NCI-H82 treated with DMSO at 0.1 percent for 48 hours (cell line): ENCODE measurements at regions not wholly inside any gene's neighbourhood (a gene's known extent, or its start where the extent isn't known, plus 50 kb on each side); places are given as distances from the start of the nearest gene placed in this dataset.

Source experiments
- DNase-seq: peaks from one replicate; lab custom pipeline; 2025; ENCODE audit not compliant: unreplicated experiment; lab: John Stamatoyannopoulos, UW

DNA sequence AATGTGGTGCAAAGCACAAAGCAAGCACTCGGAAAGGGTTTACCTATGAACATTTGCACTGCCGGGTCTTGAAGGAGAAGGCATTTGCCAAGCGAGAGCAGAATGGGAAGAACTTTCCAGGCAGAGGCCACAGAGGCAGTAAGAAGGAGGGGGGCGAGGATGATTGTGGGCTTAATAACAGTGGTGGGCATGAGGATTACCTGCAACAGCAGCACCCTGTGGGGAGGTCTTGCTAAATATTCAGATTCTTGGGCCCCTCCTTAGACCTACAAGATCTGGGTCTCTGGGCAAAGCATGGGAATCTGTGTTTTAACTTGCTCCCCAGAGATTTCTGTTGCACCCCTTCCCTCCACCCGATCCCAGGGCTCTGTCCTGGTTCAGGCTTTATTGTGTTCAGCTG is 75.1 kb upstream of the ZBED5 start:
- DNase-seq: no peak

DNA sequence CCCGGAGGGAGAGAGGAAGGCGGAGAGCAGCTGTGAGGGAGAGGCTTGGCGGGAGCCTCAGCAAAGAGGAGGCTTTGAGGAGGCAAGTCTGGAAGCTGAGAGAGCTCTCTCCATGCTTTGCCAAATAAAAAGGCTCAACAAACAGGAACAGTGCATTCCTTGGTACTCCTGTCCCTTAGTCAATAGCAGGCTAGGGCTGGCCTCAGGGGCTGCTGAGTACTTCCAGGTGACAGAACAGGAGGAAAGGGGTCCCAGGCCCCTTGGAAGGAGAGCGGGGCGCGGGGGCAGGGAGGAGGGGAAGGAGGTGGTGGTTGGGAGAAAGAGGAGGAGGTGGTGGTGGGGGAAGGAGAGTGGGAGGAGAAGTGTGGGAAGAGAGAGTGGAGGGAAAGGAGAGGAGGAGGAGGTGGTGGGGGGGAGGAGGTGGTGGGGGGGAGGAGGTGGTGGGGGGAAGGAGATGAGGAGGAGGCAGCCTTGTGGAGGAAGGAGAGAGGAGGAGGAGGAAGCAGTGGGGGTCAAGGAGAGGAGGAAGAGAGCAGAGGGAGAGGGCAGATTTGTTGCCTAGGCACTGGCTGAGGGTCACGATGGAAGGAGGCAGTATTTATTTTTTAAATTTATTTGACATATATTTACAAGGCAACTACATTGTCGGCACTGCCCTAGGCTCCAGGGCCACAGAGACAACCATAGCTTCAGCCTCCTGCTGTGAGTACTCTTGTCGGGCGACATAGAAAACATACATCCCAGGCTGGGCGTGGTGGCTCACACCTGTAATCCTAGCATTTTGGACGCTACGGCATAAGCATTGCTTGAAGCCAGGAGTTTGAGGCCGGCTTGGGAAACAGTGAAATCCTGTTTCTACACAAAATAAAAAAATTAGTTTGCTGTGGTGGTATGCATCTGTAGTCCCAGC is 74.2 kb upstream of the ZBED5 start:
- DNase-seq: no peak

DNA sequence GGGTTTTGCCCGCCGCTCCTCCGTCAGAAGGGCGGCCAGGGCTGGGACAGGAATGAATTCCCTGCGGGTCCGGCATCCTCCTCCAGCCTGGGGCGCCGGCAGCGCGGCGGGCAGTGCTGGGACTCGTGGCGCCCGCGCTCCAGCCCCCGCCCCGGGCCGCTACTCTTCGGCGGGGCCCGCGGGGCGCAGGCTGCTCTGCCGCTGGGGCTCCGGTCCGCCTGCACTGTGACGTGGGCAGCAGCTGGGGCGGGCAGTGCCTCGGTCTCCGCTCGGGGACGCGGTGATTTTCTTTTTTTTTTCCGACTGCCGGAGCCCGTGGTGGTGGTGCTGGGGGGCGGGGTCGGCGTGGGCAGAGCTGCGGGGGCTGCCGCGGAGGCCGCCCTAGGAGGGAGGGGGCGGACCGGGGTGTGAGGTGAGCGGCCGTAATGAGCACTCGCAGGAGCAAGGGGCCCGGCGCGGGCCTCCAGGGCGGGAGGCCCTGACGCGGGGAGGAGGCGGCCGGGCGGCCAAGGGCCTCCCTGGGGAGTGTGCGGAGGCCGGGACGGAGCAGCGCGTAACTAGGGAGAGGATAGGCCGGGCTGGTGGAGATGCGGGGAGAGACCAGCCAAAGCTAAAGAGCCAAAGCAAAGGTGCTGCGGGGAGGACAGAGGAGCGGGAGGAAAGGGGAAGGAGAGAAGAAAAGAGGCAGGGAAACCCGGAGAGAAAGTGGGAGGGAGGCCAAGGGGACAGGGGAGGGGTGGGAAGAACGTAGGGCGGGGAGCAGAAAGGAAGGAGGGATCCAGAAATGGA is 73.3 kb upstream of the ZBED5 start:
- no peak for DNase-seq

DNA sequence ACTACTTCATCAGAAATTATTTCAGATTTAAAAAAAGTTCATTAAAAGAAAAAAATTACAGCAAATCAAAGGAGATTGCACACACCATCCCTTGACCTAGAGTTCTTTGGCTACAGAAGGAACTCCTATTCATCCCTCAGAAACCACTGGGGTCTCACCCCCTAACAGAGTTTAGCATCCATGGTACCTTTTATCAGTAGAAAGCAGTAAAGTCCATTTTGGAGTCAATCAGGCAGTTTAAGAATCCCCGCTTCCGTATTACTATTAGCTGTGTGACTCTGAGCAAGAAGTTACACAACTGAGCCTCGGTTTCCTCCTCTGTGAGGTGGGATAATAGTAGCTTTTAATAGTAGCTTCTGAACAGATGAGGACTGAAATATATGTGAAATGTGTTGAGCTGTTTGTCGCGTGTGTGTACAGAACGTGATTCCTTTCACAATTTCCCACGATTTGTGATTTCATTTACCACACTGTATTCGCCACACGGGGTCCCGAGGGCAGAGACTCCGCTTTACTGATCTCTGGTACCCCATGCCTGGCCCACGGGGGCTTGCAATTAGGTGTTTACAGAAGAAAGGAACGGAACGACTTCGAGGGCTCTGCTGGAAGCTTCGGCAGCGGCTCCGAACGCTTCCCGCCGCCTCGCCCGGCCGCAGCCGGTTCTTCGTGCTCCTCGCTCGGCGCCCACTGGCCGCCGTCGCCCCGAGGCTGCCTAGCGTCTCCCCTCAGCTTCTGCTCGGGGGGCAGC is 72.5 kb upstream of the ZBED5 start:
- no peak for DNase-seq

DNA sequence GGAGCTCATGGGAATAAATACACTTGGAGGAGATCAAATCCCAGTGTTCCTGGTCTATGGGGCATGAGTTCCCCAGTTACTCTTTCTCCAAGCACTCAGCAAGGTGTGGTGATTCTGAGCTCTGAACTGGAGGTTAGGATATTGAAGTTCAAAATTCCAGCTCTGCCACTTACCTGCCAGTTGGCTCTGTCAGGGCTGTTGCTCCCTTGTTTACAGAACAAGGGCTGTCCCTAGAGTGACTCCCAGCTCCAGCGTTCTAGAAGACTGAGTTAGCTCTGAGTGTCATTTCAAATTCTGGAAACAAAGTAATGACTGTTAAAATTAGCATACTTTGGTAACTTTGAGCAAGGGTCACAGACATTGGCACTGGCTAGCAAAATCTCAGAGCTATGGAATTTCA is 69.7 kb upstream of the ZBED5 start:
- DNase-seq: no peak

DNA sequence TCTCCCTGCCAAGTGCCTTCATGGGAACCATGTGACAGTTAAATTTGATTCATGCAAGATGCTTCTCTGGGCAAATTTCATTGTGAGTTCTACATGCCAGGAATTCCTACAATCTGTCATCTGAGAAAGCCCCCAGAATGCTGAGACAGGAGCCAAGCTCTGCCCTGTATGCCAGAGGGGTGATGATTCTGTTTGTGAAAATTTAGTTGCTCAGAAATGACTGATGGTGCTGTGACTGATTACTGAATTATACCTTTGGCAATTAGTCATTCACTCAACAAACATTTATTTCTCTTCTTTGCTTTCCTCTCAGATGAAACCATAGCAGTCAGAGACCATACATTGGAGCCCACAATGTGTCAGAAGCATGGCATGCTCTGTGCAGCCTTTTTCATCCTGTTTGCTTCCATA is 69.0 kb upstream of the ZBED5 start:
- no peak for DNase-seq

DNA sequence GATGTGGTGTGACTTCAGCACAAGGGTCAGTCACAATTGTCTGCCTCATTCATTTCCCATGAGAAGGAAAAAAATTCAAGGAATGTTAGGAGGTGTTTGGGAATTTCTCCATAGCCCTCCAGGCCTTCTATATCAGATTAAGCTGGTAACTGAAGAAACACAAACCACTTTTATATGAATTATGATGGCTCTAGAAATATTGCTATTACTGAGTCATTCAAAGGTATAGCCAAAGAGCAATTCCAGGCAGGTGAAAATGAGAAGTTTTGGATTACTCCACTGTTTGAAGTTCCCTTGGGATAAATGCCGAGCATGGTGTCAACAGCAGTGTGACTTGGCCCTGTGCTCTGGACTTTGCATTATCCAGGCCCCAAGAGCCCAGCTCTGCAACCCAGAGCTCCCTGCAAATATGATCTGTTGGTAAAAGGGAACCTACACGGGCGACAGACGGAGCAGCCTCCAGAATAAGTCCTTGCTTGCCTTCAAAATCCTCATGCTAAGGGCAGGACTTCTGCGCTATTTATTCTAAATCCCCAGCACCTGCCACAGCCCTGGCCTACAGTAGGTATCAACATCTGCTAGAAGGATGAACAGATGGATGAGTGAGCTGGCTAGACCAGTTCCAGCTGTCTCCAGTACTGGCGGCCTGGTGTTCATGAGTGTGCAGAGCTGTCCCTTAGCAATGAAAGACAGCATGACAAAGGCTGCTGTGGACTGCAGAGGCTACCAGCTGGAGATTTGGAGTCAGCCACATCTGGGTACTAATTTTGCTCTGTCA is 67.5 kb upstream of the ZBED5 start:
- DNase-seq: peak; percentile 96

DNA sequence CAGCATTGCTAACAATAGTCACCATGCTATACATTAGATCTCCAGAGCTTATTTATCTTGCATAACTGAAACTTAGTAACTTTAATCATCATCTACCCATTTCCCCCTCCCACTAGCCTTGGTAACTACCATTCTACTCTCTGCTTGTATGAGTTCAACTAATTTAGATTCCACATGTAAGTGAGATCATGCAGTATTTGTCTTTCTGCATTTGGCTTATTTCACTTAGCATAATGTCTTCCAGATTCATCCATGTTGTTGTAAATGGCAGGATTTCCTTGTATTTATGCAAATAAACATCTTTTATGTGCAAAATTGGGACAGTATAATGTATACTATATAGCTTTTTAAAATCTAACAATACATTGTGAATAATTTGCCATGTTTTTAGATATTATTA is 66.0 kb upstream of the ZBED5 start:
- DNase-seq: no peak

DNA sequence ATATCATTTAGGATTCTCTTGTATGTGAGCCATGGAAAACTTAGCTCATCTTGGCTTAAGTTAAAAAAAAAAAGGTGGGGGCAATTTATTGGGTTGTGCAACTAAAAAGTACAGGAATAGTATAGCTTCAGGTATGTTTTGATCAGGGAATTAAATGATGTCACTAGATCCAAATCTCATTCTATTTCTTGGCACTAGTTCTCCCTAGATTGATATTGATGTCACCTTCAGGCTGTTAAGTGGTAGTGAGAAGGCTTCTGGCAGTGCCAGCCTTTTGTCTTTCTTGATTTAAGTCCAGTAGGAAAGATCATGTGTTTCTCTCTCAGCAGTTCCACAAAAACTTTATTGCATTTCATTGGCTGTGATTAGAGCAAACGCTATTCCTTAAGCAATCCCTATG is 65.0 kb upstream of the ZBED5 start:
- no peak for DNase-seq

DNA sequence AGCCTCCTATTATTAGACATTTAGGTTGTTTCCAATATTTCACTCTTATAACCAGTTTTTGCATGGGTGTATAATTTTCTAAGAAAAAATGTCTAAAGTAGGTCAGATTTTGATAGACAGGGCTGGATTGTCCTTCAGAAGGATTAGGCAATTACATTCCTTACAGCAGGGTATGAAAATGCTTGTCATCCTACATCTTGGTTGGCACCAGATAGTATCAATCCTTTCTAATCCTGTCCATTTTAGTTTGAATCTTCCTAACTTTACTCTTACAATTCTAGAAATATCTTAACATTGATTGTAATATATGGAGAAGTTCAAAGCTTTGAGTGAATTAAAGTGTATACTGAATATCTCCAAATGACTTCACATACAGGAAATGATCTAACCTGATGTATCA is 63.0 kb upstream of the ZBED5 start:
- DNase-seq: no peak

DNA sequence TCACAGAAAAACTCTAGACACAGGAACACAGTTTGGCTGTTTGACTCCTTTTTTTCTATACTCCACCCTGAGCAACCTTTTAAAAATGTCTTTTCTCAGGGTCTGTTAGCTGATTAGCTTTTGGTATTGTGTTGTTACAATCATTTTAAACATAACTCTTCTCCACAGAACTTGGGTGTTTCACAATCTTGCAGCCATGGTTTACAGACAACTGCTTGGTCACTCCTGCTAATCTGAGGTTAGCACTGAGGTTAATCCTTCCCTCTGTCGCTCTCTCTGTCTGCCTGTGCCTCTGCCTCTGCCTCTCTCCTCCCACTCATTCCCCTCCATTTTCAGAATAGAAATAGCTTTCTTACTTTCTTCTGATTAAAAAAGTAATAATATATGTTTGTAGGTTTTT is 62.4 kb upstream of the ZBED5 start:
- DNase-seq: peak; percentile 33

DNA sequence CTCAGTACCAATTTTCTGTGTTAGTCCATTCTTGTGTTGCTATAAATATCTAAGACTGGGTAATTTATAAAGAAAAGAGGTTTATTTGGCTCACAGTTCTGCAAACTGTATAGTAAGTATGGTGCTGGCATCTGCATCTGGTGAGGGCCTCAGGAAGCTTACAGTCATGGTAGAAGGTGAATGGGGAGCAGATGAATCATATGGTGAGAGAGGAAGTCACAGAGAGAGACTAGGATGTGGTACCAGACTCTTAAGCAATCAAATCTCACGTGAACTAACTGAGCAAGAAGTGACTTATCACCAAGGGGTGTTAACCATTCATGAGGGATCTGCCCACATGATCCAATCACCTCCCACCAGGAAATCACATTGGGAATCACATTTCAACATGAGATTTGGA is 60.8 kb upstream of the ZBED5 start:
- no peak for DNase-seq

DNA sequence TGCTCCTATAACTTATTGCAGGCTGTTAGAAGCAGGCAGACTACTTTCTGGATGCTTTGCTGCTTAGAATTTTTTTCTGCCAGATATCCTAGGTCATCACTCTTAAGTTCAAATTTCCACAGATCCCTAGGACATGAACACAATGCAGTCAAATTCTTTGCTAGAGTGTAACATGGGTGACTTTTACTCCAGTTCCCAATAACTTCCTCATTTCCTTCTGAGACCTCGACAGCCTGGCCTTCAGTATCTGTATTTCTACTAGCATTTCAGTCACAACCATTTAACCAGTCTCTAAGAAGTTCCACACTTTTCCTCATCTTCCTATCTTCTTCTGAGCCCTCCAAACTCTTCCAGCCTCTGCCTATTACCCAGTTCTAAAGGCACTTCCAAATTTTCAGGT is 60.4 kb upstream of the ZBED5 start:
- DNase-seq: no peak

DNA sequence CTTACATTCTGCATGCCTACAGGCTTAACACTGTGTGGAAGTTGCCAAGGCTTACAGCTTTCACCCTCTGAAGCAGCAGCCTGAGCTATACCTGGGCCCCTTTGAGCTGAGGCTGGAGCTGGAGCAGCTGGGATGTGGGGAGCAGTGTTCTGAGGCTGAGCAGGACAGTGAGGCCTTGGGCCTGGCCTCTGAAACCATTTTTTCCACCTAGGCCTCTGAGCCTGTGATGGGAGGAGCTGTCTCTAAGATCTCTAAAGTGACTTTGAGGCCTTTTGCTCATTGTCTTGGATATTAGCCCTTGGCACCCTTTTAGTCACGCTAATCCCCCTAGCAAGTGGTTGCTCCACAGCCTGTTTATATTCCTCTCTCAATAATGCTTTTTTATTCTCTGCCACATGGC is 59.9 kb upstream of the ZBED5 start:
- no peak for DNase-seq

DNA sequence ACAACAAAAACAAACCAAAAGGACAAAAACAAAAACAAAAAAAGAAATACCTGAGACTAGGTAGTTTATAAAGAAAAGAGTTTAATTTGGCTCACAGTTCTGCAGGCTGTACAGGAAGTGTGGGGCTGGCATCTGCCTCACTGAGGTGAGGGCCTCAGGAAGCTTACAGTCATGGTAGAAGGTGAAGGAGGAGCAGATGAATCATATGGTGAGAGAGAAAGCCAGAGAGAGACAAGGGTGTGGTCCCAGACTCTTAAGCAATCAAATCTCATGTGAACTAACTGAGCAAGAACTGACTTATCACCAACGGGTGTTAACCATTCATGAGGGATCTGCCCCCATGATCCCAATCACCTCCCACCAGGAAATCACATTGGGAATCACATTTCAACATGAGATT is 58.8 kb upstream of the ZBED5 start:
- DNase-seq: no peak

DNA sequence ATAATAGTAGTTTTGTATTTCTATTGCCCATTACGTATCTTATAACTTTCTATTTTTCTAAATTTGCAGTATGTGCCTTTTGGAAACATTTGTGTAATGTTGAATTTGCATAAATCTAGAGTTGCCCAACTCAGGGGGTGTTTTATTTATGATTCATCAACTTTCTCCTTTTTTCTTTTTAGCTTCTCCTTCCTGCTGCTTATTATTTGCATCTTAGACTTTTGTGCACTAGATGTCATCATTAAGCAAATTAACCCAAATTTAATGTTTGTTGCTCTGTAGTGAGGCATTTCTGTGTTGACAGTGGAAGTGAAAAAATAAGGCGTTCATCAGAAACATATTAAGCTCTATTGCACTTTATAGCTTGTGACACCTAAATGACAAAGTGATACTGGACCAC is 56.2 kb upstream of the ZBED5 start:
- DNase-seq: no peak

DNA sequence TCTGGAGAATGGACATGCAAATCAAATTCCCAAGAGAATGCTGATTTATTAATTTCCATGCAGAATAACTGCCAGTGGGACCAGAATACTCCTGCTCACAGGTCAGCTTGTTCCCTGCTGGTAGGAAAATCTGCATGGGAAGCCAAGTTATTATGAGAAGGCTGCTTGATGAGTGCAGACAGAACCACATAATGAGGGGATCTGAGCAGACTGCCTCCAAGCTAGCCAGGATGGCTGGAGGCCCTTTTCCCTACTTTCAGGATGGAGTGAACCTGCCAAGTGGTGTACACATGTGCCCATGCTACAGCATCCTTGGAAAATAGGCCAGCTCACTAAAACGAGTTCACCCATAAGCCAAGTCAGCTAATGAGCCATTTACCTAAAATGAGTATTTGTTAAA is 55.2 kb upstream of the ZBED5 start:
- DNase-seq: no peak

DNA sequence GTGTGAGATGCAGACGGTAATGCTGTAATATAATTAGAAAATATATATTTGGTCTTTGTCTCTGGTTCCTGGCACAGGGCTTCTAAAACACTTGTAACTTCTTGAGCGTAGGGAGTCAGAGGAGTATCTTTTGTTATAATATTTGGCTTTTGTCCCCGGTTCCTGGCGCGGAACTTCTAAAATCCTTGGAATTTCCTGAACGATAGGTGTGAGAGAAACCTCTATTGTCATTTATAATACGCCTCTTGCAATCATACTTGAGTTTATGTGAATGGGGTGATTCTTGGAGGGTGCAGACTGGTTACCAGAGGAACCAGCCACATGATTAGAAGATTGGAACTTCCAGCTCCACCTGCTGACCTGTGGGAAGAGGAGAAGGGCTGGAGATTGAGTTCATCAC is 54.1 kb upstream of the ZBED5 start:
- no peak for DNase-seq

DNA sequence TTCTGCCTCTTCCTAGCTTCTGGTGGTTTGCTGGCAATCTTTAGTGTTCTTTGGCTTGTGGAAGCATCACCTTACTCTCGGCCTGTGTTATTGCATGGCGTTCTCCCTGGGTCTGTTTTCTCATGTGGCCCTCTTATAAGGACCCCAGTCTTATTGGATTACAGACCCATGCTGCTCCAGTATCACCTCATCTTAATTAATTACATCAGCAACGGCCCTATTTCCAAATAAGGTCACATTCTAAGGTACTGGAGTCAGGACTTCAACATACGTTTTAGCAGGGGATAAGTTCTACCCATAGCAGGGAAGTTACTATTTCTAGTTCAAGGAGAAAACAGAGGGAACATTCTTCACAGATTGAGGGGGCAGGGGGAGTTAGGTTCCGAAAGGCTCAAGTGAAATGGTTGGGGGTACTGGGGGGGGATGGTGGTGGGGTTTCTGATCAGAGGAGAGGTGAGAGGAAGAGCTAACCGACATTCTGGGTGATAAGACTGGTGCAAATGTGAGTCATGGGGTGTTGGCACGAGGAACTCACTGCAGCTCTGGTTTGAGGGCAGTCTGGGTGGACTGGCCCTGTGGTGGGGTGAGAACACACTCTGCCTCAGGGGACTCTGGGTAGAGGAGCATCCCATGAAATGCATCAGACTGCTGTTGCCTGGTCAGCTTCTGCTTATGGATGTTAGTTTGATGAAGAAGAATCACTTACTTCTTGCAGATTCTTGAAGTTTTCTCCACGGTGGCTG is 51.5 kb upstream of the ZBED5 start:
- DNase-seq: peak; percentile 17

DNA sequence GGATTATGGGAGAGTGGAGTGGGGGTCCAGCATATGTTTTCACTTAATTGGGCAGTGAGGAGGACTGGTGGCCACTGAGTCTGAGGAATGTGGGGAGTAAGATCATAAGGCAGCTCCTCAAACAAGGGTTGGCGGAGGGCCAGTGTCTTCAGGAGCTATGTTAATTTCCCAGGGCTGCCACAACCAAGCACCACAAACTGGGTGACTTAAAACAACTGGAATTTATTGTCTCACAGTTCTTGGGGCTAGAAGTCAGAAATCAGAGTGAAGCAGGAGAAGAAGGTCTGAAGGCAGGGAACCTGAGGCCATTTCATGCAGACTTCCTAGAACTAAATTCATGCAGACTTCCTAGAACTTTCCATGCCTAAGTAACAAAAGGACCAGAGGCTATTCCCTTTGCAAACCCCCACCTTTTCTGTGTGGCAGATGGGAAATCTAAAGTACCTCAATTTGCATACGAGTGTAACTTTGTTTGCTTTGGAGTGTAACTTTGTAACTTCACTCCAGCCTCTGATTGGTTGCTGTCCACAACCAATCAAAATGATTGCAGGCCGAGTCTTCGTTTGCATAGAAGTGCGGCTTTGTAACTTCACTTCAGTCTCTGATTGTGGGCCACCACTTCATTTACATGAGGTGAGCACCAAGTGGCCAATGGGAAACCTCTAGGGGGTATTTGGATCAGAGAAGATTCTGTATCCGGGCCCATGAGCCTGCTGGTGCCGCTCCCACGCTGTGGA is 50.5 kb upstream of the ZBED5 start:
- DNase-seq: no peak
